OCI-LY1 (cell line): ENCODE measurements at regions not wholly inside any gene's neighbourhood (a gene's known extent, or its start where the extent isn't known, plus 50 kb on each side); places are given as distances from the start of the nearest gene placed in this dataset.

Source experiments
- H2AFZ ChIP-seq: fragments of 200-600 bp; sonication (generic), shearing (Covaris generic); 2 replicates; pipeline ENCODE4 v1.6.0; 2014; ENCODE audit warnings: antibody characterized with exemption, mild to moderate bottlenecking, low read length
- H3F3A ChIP-seq: fragments of 200-600 bp; sonication (generic), shearing (Covaris generic); 2 replicates; pipeline ENCODE4 v1.6.0; 2014; ENCODE audit warnings: mild to moderate bottlenecking, antibody characterized with exemption, low read length, moderate library complexity; ENCODE audit not compliant: insufficient read depth
- H3K27ac ChIP-seq: fragments of 200-600 bp; sonication (generic); 2 replicates; pipeline ENCODE4 v1.5.1; 2014; ENCODE audit warnings: low read length, mixed run types, mild to moderate bottlenecking, low read depth; ENCODE audit not compliant: poor library complexity, severe bottlenecking
- H3K27me3 ChIP-seq: fragments of 200-600 bp; sonication (generic); 2 replicates; pipeline ENCODE4 v1.6.0; 2014; ENCODE audit warnings: antibody characterized with exemption, mild to moderate bottlenecking, low read length, moderate library complexity; ENCODE audit not compliant: insufficient read depth
- H3K36me3 ChIP-seq: fragments of 200-600 bp; sonication (generic); 2 replicates; pipeline ENCODE4 v1.6.1; 2014; ENCODE audit warnings: mild to moderate bottlenecking, antibody characterized with exemption, low read length, moderate library complexity, mixed read lengths; ENCODE audit not compliant: insufficient read depth
- H3K4me1 ChIP-seq: fragments of 200-600 bp; sonication (generic); 2 replicates; pipeline ENCODE4 v1.5.1; 2014; ENCODE audit warnings: mild to moderate bottlenecking, low read length, moderate library complexity; ENCODE audit not compliant: insufficient read depth, severe bottlenecking
- H3K4me2 ChIP-seq: fragments of 200-600 bp; sonication (generic), shearing (Covaris generic); 2 replicates; pipeline ENCODE4 v1.6.1; 2014; ENCODE audit warnings: low read length
- H3K4me3 ChIP-seq: fragments of 200-600 bp; sonication (generic); 2 replicates; pipeline ENCODE4 v1.5.1; 2014; ENCODE audit warnings: low read length, low read depth, mild to moderate bottlenecking, mixed read lengths; ENCODE audit not compliant: poor library complexity, severe bottlenecking
- H3K79me2 ChIP-seq: fragments of 200-600 bp; shearing (Covaris generic); 2 replicates; pipeline ENCODE4 v1.6.1; 2016; ENCODE audit warnings: mixed run types, low read length, mixed read lengths; ENCODE audit not compliant: insufficient read depth
- H3K9ac ChIP-seq: fragments of 200-600 bp; sonication (generic), shearing (Covaris generic); 2 replicates; pipeline ENCODE4 v1.6.1; 2014; ENCODE audit warnings: mild to moderate bottlenecking, low read length, mixed read lengths
- H3K9me2 ChIP-seq: fragments of 200-600 bp; sonication (generic), shearing (Covaris generic); 2 replicates; pipeline ENCODE4 v1.6.1; 2014; ENCODE audit warnings: low read depth, mild to moderate bottlenecking, low read length, mixed read lengths
- H3K9me3 ChIP-seq: fragments of 200-600 bp; shearing (Covaris generic); 2 replicates; pipeline ENCODE4 v1.6.1; 2014; ENCODE audit warnings: low read length, mixed read lengths
- H4K20me1 ChIP-seq: fragments of 200-600 bp; sonication (generic), shearing (Covaris generic); 2 replicates; pipeline ENCODE4 v1.6.0; 2016; ENCODE audit warnings: mild to moderate bottlenecking, low read length; ENCODE audit not compliant: insufficient read depth
- EZH2 ChIP-seq: fragments of 200-600 bp; sonication (generic), shearing (Covaris generic); IDR thresholded peaks from 2 replicates; pipeline ENCODE4 v1.8.0; 2017; ENCODE audit warnings: borderline replicate concordance, mixed run types, mild to moderate bottlenecking, antibody characterized with exemption, low read length, moderate library complexity, mixed read lengths
- TF ChIP-seq, protein P1 (sequence below): fragments of 200-600 bp; sonication (generic), shearing (Covaris generic); IDR thresholded peaks from 2 replicates; pipeline ENCODE4 v1.5.1; 2017; ENCODE audit warnings: mild to moderate bottlenecking, antibody characterized with exemption, low read length, moderate library complexity, mixed read lengths

DNA sequence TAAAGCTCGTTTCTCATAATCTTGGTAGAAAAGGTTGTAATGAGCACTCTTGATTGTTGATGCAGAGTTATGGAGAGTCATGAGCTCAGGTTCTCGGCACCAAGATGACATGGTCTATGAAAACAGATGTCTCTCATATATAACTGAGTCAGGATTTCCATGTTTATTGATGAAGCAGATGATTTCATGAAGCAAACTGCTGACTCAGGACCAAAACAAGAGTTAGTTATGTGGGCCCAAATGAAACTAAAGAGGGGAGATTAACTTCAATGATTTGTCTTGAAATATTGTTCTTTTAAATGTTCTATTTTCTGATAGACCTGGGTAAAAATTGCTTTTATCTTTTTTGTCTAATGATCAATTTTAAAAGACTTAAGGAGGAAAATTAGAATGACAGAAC, 258.6 kb upstream of the CTNND2 start:
- Histone ChIP-seq H2AFZ (no peak overlapping the region), H3K9me2 (no peaks in the 10 kb centered on the region), H3K79me2 (no peaks in the 10 kb centered on the region), H3K9ac (no peak overlapping the region), H3K4me1 (no peaks in the 10 kb centered on the region), H3K4me3 (no peak overlapping the region), H4K20me1 (no peaks in the 10 kb centered on the region), H3K36me3 (no peaks in the 10 kb centered on the region), H3K27me3 (no peaks in the 10 kb centered on the region), H3K27ac (no peak overlapping the region), H3K4me2 (no peak overlapping the region), H3F3A (no peaks in the 10 kb centered on the region), H3K9me3 (no peaks in the 10 kb centered on the region)
- TF ChIP-seq, protein P1, sequence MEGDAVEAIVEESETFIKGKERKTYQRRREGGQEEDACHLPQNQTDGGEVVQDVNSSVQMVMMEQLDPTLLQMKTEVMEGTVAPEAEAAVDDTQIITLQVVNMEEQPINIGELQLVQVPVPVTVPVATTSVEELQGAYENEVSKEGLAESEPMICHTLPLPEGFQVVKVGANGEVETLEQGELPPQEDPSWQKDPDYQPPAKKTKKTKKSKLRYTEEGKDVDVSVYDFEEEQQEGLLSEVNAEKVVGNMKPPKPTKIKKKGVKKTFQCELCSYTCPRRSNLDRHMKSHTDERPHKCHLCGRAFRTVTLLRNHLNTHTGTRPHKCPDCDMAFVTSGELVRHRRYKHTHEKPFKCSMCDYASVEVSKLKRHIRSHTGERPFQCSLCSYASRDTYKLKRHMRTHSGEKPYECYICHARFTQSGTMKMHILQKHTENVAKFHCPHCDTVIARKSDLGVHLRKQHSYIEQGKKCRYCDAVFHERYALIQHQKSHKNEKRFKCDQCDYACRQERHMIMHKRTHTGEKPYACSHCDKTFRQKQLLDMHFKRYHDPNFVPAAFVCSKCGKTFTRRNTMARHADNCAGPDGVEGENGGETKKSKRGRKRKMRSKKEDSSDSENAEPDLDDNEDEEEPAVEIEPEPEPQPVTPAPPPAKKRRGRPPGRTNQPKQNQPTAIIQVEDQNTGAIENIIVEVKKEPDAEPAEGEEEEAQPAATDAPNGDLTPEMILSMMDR = no peak
- no peak for TF ChIP-seq EZH2

DNA sequence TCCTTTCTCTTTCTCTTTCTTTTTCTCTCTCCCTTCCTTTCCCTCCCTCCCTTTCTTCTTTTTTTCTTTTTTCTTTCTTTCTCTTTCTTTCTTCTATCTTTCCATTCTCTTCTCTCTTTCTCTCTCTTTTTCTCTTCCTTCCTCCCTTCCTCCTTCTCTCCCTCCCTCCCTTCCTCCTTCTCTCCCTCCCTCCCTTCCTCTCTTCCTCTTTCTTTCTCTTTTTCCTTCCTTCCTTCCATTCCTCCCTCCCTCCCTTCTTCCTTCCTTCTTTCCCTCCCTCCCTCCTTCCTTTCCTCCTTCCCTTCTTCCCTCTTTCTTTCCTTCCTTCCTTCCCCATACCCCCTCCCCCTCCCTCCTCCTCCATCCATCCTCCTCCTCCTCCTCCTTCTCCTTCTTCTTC, 243.3 kb upstream of the CTNND2 start:
- Histone ChIP-seq H3K4me1 (no peaks in the 10 kb centered on the region), H3K36me3 (no peaks in the 10 kb centered on the region), H3F3A (no peaks in the 10 kb centered on the region), H3K9ac (no peak overlapping the region), H3K9me2 (no peaks in the 10 kb centered on the region), H3K4me2 (no peak overlapping the region), H2AFZ (no peak overlapping the region), H4K20me1 (no peaks in the 10 kb centered on the region), H3K4me3 (no peak overlapping the region), H3K27ac (no peak overlapping the region), H3K9me3 (no peaks in the 10 kb centered on the region), H3K27me3 (no peaks in the 10 kb centered on the region), H3K79me2 (no peaks in the 10 kb centered on the region)
- TF ChIP-seq EZH2 = no peak
- TF ChIP-seq, protein P1 = no peak

DNA sequence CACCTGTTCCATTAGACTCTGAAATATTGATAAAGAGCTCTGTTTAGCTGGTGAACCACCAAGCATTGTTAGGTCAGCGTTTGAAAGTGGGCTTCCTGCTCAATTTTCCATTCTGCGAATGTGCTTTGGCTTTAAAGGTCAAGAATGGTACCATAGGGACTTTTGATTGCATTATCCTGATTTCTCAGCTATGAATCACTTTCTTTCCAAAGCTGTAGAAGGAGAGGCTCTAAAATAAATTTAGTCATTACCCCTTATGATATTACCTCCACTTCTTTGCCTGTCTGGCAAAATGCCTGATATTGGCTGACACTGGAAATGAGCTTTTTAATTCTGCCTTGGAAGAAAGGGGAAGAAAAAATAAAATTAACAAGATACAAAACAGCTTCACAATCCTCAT, 237.2 kb upstream of the CTNND2 start:
- Histone ChIP-seq H3K9me2 (no peaks in the 10 kb centered on the region), H3K9ac (no peak overlapping the region), H3K4me2 (no peak overlapping the region), H4K20me1 (no peaks in the 10 kb centered on the region), H2AFZ (no peak overlapping the region), H3K9me3 (no peaks in the 10 kb centered on the region), H3F3A (no peaks in the 10 kb centered on the region), H3K4me1 (no peaks in the 10 kb centered on the region), H3K36me3 (no peaks in the 10 kb centered on the region), H3K27ac (no peak overlapping the region), H3K27me3 (no peaks in the 10 kb centered on the region), H3K4me3 (no peak overlapping the region), H3K79me2 (no peaks in the 10 kb centered on the region)
- no peak for TF ChIP-seq EZH2
- TF ChIP-seq, protein P1 = no peak
